Adrenal gland (tissue), 9 donors: ENCODE measurements at regions not wholly inside any gene's neighbourhood (a gene's known extent, or its start where the extent isn't known, plus 50 kb on each side); places are given as distances from the start of the nearest gene placed in this dataset.

ENCODE experiments used
- DNase-seq, 7 donors: peaks; one replicate each; pipeline ENCODE4 v3.0.0-alpha.2; 2019 to 2020
- H3K27ac ChIP-seq, 5 donors: fragments of 200-600 bp; sonication (generic) in 4 of 5; 1 replicate in 3 of 5; 2 replicates in 2 of 5; pipeline versions ENCODE4 v1.5.1 to v1.8.0; 2016 to 2020; ENCODE audit warnings: mild to moderate bottlenecking in 1 of 5
- H3K27me3 ChIP-seq: fragments of 200-600 bp; 2 replicates; pipeline ENCODE4 v1.8.0; 2021
- H3K36me3 ChIP-seq, 2 donors: fragments of 200-600 bp; replicated peaks in 1 of 2; 1 replicate in 1 of 2; 2 replicates in 1 of 2; pipeline versions ENCODE4 v1.5.1 to v1.8.0; 2018 to 2022
- H3K4me1 ChIP-seq, 2 donors: fragments of 200-600 bp; replicated peaks in 1 of 2; 1 replicate in 1 of 2; 2 replicates in 1 of 2; pipeline versions ENCODE4 v1.5.1 to v1.8.0; 2018 to 2021
- H3K4me3 ChIP-seq, 4 donors: fragments of 200-600 bp; sonication (generic) in 3 of 4; one replicate each; pipeline ENCODE4 v1.5.1; 2016 to 2018
- H3K9me3 ChIP-seq, 3 donors: fragments of 200-600 bp; sonication (generic) in 1 of 3; replicated peaks in 1 of 3; 1 replicate in 2 of 3; 2 replicates in 1 of 3; pipeline versions ENCODE4 v1.5.1 to v1.8.0; 2016 to 2021
- CTCF ChIP-seq, 6 experiments: fragments of 450-650 bp in 4 of 6; fragments of 200-600 bp in 2 of 6; sonication (generic) in 1 of 6; IDR thresholded peaks; 1 replicate in 5 of 6; 2 replicates in 1 of 6; pipeline versions ENCODE4 v1.5.1 to v1.8.0; 2016 to 2021; ENCODE audit warnings: antibody characterized with exemption in 6 of 6, mild to moderate bottlenecking in 2 of 6, moderate library complexity in 1 of 6
- POLR2A ChIP-seq, 2 donors: fragments of 450-650 bp; IDR thresholded peaks; one replicate each; pipeline ENCODE4 v1.6.1; 2017; ENCODE audit warnings: antibody characterized with exemption in 2 of 2, mild to moderate bottlenecking in 2 of 2, moderate library complexity in 1 of 2
- WGBS, 4 donors: extraction: QIAGEN DNeasy Blood & Tissue Kit in 2 of 4; methylation state at CpG; one replicate each; pipeline versions ENCODE4 v1.1.5 to v1.1.7; 2013 to 2017; 5-methylcytosine and 5-hydroxymethylcytosine counted together
- intact Hi-C, 2 donors: fragments of 100-400 bp; cut with DNase I; formaldehyde crosslinking; loops; one replicate each; pipeline versions ENCODE4 v1.14.1 to v1.15.0; 2022 to 2023
- donor health status: healthy with polysubstance abuse.
- donor health status: Bipolar disorder and iron deficiency.
- donor health status: DM: yes; HTN: yes; CAD: no.
- donor health status: DM: no; HTN: no; CAD: no.
- donor health status: DM: no; HTN: no; CAD: no.

GRCh38 chr10:129108378-129108777 lies 358.7 kb upstream of the MGMT start:
- no peak for TF ChIP-seq POLR2A (IDR thresholded peaks at IDR 0.05)
- no peak for TF ChIP-seq CTCF (IDR thresholded peaks at IDR 0.05)
- Histone ChIP-seq H3K27ac (no peak overlapping the region), H3K4me3 (no peak overlapping the region), H3K27me3 (no peaks in the 10 kb centered on the region), H3K9me3 (no peaks in the 10 kb centered on the region), H3K4me1 (no peaks in the 10 kb centered on the region), H3K36me3 (no peaks in the 10 kb centered on the region)
- 68 to 79% (median 76%) methylated on average over 6 of the region's 6 CpGs for WGBS, 4 donors
- no peak for DNase-seq
- intact Hi-C loops = no loop called here

- no peak for DNase-seq
- H3K27ac ChIP-seq = no peak overlapping the region
- H3K4me3 ChIP-seq = no peak overlapping the region
- WGBS, 4 donors = 90 to 96% (median 90%) methylated on average over 1 to 6 of the region's 6 CpGs
- H3K36me3 ChIP-seq = no peaks in the 10 kb centered on the region
- H3K27me3 ChIP-seq = no peaks in the 10 kb centered on the region
- intact Hi-C loops = no loop called here
- H3K4me1 ChIP-seq = no peaks in the 10 kb centered on the region
- TF ChIP-seq POLR2A (IDR thresholded peaks at IDR 0.05) (no peak), CTCF (IDR thresholded peaks at IDR 0.05) (no peak)
- H3K9me3 ChIP-seq = no peaks in the 10 kb centered on the region
These were observed 358.0 kb upstream of the MGMT start for GRCh38 chr10:129108994-129109393.

GRCh38 chr10:129110780-129111179 lies 356.3 kb upstream of the MGMT start:
- Histone ChIP-seq H3K9me3 (no peaks in the 10 kb centered on the region), H3K36me3 (no peaks in the 10 kb centered on the region), H3K4me3 (no peak overlapping the region), H3K27me3 (no peaks in the 10 kb centered on the region), H3K27ac (no peak overlapping the region), H3K4me1 (no peaks in the 10 kb centered on the region)
- TF ChIP-seq CTCF (IDR thresholded peaks at IDR 0.05) (no peak), POLR2A (IDR thresholded peaks at IDR 0.05) (no peak)
- 87 to 92% (median 87%) methylated on average over 7 to 10 of the region's 10 CpGs for WGBS, 4 donors
- intact Hi-C loops = no loop called here
- no peak for DNase-seq

GRCh38 chr10:129111922-129112321 lies 355.1 kb upstream of the MGMT start:
- TF ChIP-seq POLR2A (IDR thresholded peaks at IDR 0.05) = no peak
- no peak for TF ChIP-seq CTCF (IDR thresholded peaks at IDR 0.05)
- H3K9me3 ChIP-seq = no peaks in the 10 kb centered on the region
- no peaks in the 10 kb centered on the region for H3K4me1 ChIP-seq
- WGBS, 4 donors = 54 to 85% (median 64%) methylated on average over 5 to 6 of the region's 6 CpGs
- no peak for DNase-seq
- no peak overlapping the region for H3K27ac ChIP-seq
- no peaks in the 10 kb centered on the region for H3K36me3 ChIP-seq
- no peak overlapping the region for H3K4me3 ChIP-seq
- no peaks in the 10 kb centered on the region for H3K27me3 ChIP-seq
- intact Hi-C loops = no loop called here
